Tongue (tissue), 1 donor: ENCODE measurements at regions not wholly inside any gene's neighbourhood (a gene's known extent, or its start where the extent isn't known, plus 50 kb on each side); places are given as distances from the start of the nearest gene placed in this dataset.
A peak's percentile ranks its signal among the peaks of the same experiment; 100 is the strongest.

Experiments
- DNase-seq: peaks from one replicate; pipeline ENCODE4 v3.0.0-alpha.2; 2015

GRCh38 chr13:59461411-59461810 lies 702.3 kb downstream of the DIAPH3 start:
- DNase-seq: no peak

- no peak for DNase-seq
Observed at GRCh38 chr13:59463023-59463422, 700.7 kb downstream of the DIAPH3 start.

DNA sequence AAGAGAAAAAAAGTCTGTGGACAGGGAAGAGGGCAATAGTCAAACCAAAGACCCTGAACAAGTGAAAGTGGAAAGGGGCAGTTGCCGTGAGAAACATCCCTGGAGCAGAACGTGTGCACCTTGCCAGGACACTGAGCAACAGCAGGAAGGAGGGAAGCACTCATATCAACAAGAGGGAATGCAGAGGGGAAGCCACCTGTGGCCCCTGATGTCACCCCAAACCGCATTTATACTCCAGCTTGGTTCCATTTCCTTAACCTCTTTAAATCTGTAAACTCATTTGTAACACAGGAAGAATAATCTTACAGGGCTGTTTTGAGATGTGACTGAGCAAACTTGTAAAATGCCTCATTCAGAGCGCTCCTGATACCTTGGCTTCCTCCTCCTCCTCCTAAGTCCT lies 698.8 kb downstream of the DIAPH3 start:
- DNase-seq: no peak

DNA sequence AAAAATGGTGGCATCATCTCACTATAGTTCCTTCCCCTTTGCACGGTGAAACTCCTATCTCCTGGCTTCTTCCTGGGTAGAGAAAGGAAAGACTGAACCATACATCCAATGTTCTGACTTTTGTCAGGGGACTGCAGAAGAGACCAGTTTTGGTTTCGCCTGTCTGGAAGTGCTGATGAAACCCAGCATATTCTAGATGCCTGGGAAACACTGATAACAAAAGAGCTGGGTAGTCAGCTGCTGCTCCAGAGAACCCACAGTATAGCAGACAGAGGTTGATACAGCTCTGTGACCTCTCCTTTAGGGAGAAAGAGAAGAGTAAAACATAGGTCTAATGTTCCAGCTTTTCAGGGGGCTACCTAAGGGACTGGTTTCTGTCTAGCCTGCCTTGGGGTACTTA lies 695.3 kb downstream of the DIAPH3 start:
- DNase-seq: no peak

GRCh38 chr13:59471106-59471505 lies 692.6 kb downstream of the DIAPH3 start:
- DNase-seq: no peak

DNA sequence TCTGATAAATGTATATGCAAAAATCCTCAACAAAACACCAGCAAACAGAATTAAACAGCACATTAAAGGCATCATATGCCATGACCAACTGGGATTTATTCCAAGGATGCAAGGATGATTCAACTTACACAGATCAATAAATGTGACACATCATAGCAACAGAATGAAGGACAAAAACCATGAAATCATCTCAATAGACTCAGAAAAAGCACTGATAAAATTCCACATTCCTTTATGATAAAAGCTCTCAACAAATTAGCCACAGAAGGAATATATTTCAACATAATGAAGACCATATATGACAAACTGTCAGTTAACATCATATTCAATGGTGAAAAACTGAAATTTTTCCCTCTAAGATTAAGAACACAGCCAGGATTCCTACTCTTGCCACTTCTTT lies 691.6 kb downstream of the DIAPH3 start:
- DNase-seq: no peak

DNA sequence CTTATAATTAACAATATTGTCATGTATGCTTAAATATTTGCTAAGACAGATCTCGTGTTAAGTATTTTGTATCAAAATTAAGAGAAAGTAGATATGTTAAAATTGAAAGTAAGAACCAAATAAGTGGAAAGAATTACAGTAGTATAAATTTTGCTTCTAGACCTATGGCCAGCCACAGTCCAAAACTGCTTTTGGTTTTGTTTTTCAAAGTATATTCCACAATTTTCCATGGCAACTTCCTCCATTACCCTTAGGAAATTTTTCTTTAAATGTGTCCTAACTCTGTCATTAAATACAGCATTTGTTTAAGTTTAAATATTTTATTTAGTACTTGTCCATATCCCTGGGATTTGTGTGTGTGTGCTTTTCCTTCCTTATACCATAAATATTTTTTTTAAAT lies 689.0 kb downstream of the DIAPH3 start:
- no peak for DNase-seq

DNA sequence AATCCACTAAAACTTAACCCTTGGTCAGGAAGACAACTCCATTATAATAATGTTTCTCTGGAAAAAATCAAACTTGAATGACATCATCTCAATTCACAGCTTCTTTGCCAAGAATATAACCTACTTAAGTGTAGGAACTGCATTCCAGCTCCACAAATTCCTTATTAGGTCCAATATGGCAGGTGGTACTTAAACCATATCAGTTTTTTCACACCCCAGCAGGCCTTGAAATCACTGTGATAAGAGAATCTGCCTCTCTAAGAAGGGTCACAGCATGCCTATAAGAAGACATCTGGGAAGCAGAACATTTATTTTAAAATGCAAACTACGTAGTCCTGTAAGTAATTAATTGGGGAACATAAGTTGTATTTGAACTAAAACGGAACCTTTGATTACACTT lies 687.8 kb downstream of the DIAPH3 start:
- DNase-seq: no peak

- peak; percentile 45 for DNase-seq
Observed at GRCh38 chr13:59476366-59476765, 687.4 kb downstream of the DIAPH3 start.

DNA sequence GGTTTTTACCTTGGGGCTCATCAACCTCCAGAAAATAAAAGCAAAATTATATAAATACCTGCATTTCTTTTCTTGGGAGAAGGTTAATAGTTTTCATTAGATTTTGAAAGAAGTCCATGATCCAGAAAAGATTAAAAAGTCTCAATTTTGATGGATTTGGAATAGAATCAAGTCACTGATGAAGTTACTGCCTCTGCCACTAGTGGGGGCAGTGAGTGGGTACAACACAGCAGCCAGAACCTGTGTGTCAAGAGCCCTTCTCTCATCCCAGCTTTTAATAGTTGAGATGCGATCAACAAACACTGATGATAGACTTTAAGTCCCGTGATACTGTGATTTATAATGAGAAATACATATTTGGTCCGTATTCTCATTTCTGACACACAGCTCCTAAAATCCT lies 686.7 kb downstream of the DIAPH3 start:
- no peak for DNase-seq

DNA sequence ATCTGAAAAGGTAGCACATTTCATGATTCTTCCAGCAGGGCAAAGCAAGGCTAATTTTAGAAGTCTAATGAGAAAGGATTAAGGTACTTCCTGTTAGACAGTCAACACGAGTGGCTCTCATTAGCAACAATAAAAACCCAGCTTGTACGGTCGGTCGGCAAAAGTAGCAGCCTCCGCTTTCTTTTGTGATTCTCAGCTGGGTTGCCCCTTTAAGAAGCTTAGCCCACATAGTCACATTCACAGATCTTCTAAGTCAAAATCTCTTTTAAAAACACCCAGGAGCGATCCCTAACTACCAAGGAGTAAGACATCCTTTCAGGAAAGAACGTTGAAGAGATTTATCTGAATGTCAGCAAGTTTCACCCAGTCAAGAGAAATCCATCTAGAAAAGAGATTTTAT lies 684.8 kb downstream of the DIAPH3 start:
- DNase-seq: no peak

DNA sequence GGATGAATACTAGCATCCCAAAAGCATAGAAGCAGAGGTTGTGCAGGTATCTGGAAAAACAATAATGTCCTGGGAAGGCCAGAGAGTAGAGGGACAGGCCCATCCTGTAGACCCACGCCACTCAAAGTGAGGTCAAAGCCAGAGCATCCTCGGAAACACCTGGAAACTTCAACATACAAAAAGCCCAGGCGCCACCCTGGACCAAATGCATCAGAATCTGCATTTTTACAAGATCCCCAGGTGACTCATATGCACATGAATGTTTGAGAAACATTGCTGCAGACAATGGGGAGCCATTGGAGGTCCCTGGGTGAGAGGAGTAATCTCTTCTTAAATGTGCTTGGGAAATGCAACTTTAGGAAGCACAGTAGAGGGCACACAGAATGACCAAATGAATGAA lies 684.1 kb downstream of the DIAPH3 start:
- DNase-seq: no peak

DNA sequence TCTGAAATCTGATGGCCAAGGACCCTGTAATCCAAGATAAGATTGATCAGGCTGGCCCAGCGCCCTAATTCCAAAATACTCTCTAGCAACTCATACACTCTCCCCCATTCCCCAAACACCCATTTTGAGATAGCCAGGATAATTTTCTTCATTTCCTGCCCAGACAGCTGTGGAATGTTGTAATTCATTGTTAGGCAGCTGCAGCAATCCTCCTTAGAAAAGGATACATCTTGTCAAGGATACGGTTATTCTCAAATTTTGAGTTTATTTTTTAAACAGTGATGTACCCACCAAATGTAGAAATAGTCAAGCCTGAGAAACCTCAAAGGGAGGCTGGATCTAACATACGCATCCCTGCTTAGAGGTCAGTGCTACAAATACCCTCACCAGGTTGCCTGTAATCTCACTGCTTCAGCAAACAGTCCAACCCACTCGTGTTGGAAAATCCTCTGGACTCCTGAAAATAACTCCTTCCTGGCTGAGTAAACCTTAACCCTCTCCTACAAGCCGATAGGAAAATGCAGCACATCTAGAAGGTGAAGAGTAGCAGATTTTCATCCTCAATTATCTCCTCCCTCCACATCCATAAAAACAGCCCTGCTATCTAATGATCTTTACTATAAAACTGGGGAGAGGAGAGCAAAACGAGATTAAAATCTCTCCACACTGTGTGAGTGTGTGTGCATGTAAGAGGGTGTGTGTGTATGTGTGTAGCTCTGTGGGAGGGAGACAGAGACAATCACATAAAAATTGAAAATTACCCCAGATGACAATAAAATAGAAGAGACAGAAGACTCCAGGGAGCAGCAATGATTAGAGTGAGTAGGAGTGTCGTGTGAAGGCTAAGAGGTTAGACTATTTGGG lies 683.1 kb downstream of the DIAPH3 start:
- peak; percentile 68 for DNase-seq

- peak; percentile 27 for DNase-seq
Observed at GRCh38 chr13:59483501-59484145, 680.1 kb downstream of the DIAPH3 start.

DNA sequence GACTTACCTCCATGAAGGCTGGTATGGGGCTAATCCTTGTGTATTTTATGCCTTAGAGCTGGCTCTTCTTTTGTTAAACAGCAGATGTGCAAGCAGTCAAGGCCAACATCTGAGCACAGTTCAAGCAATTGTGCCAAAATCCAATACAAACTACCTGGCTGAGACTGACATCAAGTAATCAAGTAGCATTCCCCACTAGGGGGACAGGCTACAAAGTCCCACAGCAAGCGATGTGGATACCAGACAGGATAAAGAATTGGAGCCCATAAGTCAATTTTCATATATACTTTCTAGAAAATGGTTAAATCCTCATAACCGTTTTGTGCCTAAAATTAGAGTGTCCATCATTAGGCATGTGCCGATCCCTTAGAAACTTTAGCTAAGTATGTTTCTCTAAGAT lies 675.8 kb downstream of the DIAPH3 start:
- DNase-seq: no peak

DNA sequence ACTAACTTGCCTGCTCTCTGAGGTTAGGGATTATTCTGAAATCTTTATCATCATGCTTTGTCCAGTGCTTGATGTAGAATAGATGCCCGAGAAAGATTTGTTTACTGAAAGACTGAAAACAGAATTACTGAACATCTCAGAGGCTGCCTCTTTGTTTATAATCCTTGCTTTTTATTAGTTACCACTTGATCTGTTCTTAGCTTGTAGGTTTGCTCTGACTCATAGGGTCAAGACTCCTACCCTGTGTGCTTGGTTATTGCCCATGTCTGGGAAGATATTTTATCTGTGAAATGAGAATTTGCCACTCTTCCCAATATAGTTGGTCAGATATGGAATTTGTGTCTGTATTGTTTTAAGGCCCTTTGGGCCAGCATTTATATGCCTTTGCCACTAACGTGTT lies 675.3 kb downstream of the DIAPH3 start:
- DNase-seq: no peak

DNA sequence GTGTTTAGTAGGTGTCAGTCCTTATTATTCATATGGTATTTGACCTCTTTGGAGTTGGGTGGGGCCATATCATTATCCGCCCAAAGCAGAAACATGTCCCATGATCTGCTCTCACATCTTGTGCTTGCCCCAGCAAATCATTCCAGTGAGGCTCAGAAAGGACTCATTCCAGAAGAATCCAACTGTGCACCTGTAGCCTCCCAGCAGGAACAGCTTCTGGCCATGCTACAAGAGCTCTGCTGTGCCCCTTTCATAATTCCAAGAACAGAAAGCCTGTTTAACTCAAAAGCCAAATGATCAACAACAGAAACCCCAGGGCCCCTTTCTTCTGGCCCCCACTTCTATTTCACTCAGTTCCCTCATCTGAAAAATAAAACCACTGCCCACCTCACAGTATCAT lies 673.1 kb downstream of the DIAPH3 start:
- DNase-seq: no peak

DNA sequence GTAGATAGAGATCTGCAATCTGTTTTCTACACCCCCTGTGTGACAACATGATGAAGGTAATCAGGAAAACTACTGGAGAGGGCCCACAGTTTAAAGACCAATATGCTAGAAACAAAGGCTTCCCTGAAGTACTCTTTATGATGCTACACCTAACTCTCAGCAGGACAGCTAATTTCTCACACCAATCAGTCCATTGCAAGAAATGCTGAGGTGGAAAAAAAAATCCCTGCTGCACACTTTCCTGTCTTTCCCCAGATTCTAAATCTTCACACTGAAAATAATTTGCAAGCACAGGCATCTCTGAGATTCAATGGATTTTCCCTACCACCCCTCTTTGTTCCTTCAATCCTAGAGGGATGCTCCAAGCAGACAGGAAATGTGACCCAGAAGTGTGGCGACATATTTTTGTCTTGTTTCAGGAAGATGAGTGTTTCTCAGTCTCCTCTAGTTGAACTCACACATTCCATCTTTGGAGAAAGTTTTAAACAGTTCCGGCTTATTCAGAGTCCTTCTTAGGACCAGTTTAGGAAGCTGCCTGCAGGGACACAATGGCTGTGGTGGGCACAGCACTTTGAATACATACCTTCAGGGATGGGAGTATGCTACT lies 671.6 kb downstream of the DIAPH3 start:
- DNase-seq: no peak

- DNase-seq: no peak
Observed at GRCh38 chr13:59493436-59493965, 670.2 kb downstream of the DIAPH3 start.

DNA sequence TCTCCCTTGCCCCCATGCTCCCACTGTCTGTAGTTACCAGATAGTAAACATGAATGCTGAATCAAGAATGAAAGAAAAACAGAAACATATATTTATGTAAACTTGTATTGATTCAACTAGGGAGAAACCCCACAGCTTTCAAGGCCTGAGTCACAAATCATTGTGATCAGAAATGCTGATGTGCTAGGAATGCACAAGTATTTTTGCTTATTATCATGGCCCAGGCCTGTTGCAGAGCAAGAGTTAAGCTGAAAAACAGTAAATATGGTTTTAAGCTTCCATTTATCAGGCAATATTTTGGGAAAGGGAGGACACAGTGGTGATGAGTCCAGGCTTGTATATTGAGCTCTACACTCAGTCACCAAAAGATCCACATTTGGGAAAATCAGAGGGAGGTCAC lies 669.6 kb downstream of the DIAPH3 start:
- no peak for DNase-seq

DNA sequence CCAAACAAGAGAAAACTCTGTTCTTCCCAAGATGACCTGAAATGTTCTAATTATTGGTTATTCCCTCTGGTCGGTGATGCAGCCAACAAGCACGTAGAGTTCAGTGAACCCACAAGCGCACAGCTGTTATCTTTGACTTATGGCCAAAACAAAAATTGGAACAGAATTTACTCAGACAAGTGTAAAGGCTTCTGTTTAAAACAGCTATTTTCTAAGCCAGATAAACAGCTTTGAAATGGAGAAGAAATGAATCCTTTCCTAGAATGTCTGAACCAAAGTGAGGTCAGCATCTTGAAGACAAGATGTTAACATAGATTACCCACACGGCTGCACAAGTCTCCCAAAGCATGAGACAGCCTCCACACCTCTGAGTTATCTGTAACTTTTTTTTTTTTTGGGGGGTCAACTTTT lies 669.2 kb downstream of the DIAPH3 start:
- DNase-seq: peak; percentile 92

DNA sequence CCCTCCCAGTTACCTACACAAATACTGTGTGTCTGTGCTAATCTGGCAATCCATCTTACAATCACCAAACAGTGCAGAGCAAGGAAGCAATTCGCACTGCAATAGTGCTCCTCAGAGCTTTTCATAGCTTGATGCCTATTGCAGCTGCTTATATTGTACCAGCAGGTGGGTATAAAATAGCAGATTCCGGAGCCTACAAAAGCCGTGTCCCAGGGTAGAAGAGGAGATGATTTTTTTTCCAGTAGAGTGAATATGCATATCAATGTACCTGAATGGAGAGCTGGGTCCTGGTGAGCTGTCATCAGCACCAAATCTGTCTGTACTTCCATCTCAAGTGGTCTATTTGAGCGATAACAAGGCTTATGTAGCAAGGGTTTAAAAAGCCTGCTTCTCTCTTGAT lies 668.4 kb downstream of the DIAPH3 start:
- DNase-seq: peak; percentile 18

GRCh38 chr13:59495936-59496512 lies 667.7 kb downstream of the DIAPH3 start:
- peak; percentile 35 for DNase-seq
